ENCODE measurements at regions not wholly inside any gene's neighbourhood (a gene's known extent, or its start where the extent isn't known, plus 50 kb on each side); places are given as distances from the start of the nearest gene placed in this dataset.
A peak's percentile ranks its signal among the peaks of the same experiment; 100 is the strongest.

- 55 to 81% (median 66%) methylated on average over 20 to 29 of the region's 29 CpGs for WGBS, 5 donors
- Histone ChIP-seq H3K36me3 (no peaks in the 10 kb centered on the region), H3K27me3 (no peaks in the 10 kb centered on the region), H3K4me3 (no peak overlapping the region), H3K4me1 (peaks cover 8 to 45% (median 25%) of the 10 kb centered on the region in 4 donors), H3K9me3 (no peaks in the 10 kb centered on the region), H3K27ac (peak overlapping the region; percentile 66 to 85 (median 79))
- intact Hi-C loops (cut with DNase I; ENCODE audit: low total_unique reads), result no loop called here
- no peak for TF ChIP-seq POLR2AphosphoS5 (IDR thresholded peaks at IDR 0.05)
- no peak for TF ChIP-seq EP300 (IDR thresholded peaks at IDR 0.05)
- TF ChIP-seq, protein P1, sequence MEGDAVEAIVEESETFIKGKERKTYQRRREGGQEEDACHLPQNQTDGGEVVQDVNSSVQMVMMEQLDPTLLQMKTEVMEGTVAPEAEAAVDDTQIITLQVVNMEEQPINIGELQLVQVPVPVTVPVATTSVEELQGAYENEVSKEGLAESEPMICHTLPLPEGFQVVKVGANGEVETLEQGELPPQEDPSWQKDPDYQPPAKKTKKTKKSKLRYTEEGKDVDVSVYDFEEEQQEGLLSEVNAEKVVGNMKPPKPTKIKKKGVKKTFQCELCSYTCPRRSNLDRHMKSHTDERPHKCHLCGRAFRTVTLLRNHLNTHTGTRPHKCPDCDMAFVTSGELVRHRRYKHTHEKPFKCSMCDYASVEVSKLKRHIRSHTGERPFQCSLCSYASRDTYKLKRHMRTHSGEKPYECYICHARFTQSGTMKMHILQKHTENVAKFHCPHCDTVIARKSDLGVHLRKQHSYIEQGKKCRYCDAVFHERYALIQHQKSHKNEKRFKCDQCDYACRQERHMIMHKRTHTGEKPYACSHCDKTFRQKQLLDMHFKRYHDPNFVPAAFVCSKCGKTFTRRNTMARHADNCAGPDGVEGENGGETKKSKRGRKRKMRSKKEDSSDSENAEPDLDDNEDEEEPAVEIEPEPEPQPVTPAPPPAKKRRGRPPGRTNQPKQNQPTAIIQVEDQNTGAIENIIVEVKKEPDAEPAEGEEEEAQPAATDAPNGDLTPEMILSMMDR (IDR thresholded peaks at IDR 0.05), result no peak
- no peak for TF ChIP-seq POLR2A (IDR thresholded peaks at IDR 0.05)
- peak in 1 of 2 donors; percentile 84 for DNase-seq
Observed at GRCh38 chr9:95772320-95773052, 103.0 kb upstream of the ERCC6L2 start.

GRCh38 chr9:95771556-95772246, 103.8 kb upstream of the ERCC6L2 start:
- peak; percentile 27 to 68 for DNase-seq
- H3K4me3 ChIP-seq, result peak overlapping the region in 2 of 4 donors; percentile 9 to 18
- TF ChIP-seq POLR2AphosphoS5 (IDR thresholded peaks at IDR 0.05), result no peak
- TF ChIP-seq EP300 (IDR thresholded peaks at IDR 0.05), result no peak
- TF ChIP-seq, protein P1 (IDR thresholded peaks at IDR 0.05), result no peak
- TF ChIP-seq POLR2A (IDR thresholded peaks at IDR 0.05), result no peak
- intact Hi-C loops (cut with DNase I; ENCODE audit: low total_unique reads), result no loop called here
- H3K4me1 ChIP-seq, result peaks cover 8 to 37% (median 25%) of the 10 kb centered on the region in 4 donors
- WGBS, 5 donors, result 12 to 28% (median 20%) methylated on average over 20 of the region's 20 CpGs
- no peaks in the 10 kb centered on the region for H3K36me3 ChIP-seq
- no peaks in the 10 kb centered on the region for H3K27me3 ChIP-seq
- H3K27ac ChIP-seq, result peak overlapping the region; percentile 49 to 85 (median 79)
- H3K9me3 ChIP-seq, result no peaks in the 10 kb centered on the region

- Histone ChIP-seq H3K27me3 (no peaks in the 10 kb centered on the region), H3K4me3 (no peak overlapping the region), H3K27ac (peak overlapping the region; percentile 10 to 85 (median 79)), H3K4me1 (peaks cover 8 to 31% (median 26%) of the 10 kb centered on the region in 4 donors), H3K36me3 (no peaks in the 10 kb centered on the region), H3K9me3 (no peaks in the 10 kb centered on the region)
- TF ChIP-seq POLR2A (IDR thresholded peaks at IDR 0.05), result no peak
- TF ChIP-seq EP300 (IDR thresholded peaks at IDR 0.05), result no peak
- no peak for TF ChIP-seq POLR2AphosphoS5 (IDR thresholded peaks at IDR 0.05)
- TF ChIP-seq, protein P1 (IDR thresholded peaks at IDR 0.05), result no peak
- peak in 1 of 2 donors; percentile 31 for DNase-seq
- intact Hi-C loops (cut with DNase I; ENCODE audit: low total_unique reads), result no loop called here
- whole genome bisulfite sequencing, 5 donors, result 41 to 60% (median 56%) methylated on average over 7 of the region's 7 CpGs
Observed at GRCh38 chr9:95770653-95771131, 104.8 kb upstream of the ERCC6L2 start.

DNA sequence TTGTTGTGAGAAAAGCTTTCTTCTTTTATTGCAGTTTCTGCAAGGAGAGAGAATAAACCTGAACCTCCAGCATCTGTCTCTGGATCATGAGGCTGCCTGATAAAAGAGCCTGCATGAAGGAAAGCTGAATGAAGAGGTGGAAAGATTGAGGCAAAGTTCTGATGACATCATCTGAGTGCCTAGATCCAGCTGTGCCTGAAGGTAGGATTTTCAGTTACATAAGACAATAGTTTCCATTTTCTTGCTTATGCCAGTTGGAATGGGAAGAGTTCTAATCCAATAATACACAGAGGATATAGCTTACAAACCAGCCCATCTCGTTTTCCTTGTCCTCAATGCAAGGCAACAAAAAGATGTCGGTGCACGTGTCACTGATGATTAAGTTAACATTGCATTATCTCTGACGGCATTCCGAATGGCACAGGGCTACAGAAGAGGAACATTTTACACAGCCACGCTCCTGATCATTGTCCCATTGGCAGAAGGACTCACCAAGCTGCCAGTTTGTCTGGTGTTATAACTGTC, 105.5 kb upstream of the ERCC6L2 start:
- no peak for TF ChIP-seq EP300 (IDR thresholded peaks at IDR 0.05)
- no peak for TF ChIP-seq POLR2AphosphoS5 (IDR thresholded peaks at IDR 0.05)
- TF ChIP-seq, protein P1 (IDR thresholded peaks at IDR 0.05), result no peak
- no peak overlapping the region for H3K4me3 ChIP-seq
- peak overlapping the region in 1 of 5 donors; percentile 85 for H3K27ac ChIP-seq
- 84 to 93% (median 92%) methylated on average over 6 of the region's 6 CpGs for WGBS, 5 donors
- H3K36me3 ChIP-seq, result no peaks in the 10 kb centered on the region
- no peaks in the 10 kb centered on the region for H3K9me3 ChIP-seq
- intact Hi-C loops (cut with DNase I; ENCODE audit: low total_unique reads), result no loop called here
- DNase-seq, result no peak
- H3K4me1 ChIP-seq, result peaks cover 8 to 32% (median 27%) of the 10 kb centered on the region in 4 donors
- no peaks in the 10 kb centered on the region for H3K27me3 ChIP-seq
